Common myeloid progenitor, CD34-positive (primary cell): ENCODE measurements at regions not wholly inside any gene's neighbourhood (a gene's known extent, or its start where the extent isn't known, plus 50 kb on each side); places are given as distances from the start of the nearest gene placed in this dataset.

Source experiments
- CTCF ChIA-PET: fragments of 350-600 bp; sonication (Branson Sonifier 250); formaldehyde crosslinking; loops from one replicate; lab custom pipeline; 2021; ENCODE audit warnings: antibody characterized with exemption; lab: Charles Lee
- POLR2A ChIA-PET: fragments of 350-600 bp; sonication (Branson Sonifier 250); formaldehyde crosslinking; loops from one replicate; lab custom pipeline; 2021; ENCODE audit warnings: antibody characterized with exemption; lab: Charles Lee
- DNase-seq, 3 donors: peaks; one replicate each; pipeline versions ENCODE4 v3.0.0 to v3.0.0-alpha.2; 2013
- H3K27ac ChIP-seq, 2 experiments: 1 replicate in 1 of 2; 2 replicates in 1 of 2; pipeline ENCODE4 v1.7.0; 2013; ENCODE audit warnings: inconsistent platforms in 2 of 2, low read length in 2 of 2, mild to moderate bottlenecking in 2 of 2, low read depth in 1 of 2, moderate library complexity in 1 of 2; ENCODE audit not compliant: severe bottlenecking in 2 of 2, insufficient read depth in 1 of 2, poor library complexity in 1 of 2
- H3K27me3 ChIP-seq, 5 experiments: replicated peaks in 2 of 5; 1 replicate in 3 of 5; 2 replicates in 2 of 5; pipeline versions ENCODE4 v1.6.1 to v1.7.0; 2013; ENCODE audit warnings: low read length in 4 of 5, mild to moderate bottlenecking in 2 of 5, moderate library complexity in 2 of 5, inconsistent platforms in 1 of 5; ENCODE audit not compliant: insufficient read depth in 5 of 5, control insufficient read depth in 4 of 5
- H3K36me3 ChIP-seq, 4 experiments: 1 replicate in 2 of 4; 2 replicates in 2 of 4; pipeline versions ENCODE4 v1.6.1 to v1.7.0; 2013; ENCODE audit warnings: low read length in 3 of 4, control low read depth in 1 of 4, mild to moderate bottlenecking in 1 of 4; ENCODE audit not compliant: control insufficient read depth in 4 of 4, insufficient read depth in 4 of 4
- H3K4me1 ChIP-seq, 4 experiments: 1 replicate in 3 of 4; 2 replicates in 1 of 4; pipeline versions ENCODE4 v1.6.1 to v1.7.1; 2013; ENCODE audit warnings: low read length in 3 of 4, mild to moderate bottlenecking in 3 of 4, control low read depth in 1 of 4, inconsistent platforms in 1 of 4, moderate library complexity in 1 of 4; ENCODE audit not compliant: control insufficient read depth in 4 of 4, insufficient read depth in 4 of 4; ENCODE audit errors: control extremely low read depth in 1 of 4
- H3K4me3 ChIP-seq, 7 experiments: 1 replicate in 4 of 7; 2 replicates in 3 of 7; pipeline versions ENCODE4 v1.5.1 to v1.7.0; 2013; ENCODE audit warnings: mild to moderate bottlenecking in 7 of 7, low read length in 6 of 7, moderate library complexity in 6 of 7, inconsistent platforms in 2 of 7, low read depth in 2 of 7, control low read depth in 1 of 7; ENCODE audit not compliant: insufficient read depth in 4 of 7, control insufficient read depth in 1 of 7; ENCODE audit errors: extremely low read depth in 1 of 7
- H3K9me3 ChIP-seq, 5 experiments: 1 replicate in 4 of 5; 2 replicates in 1 of 5; pipeline versions ENCODE4 v1.6.1 to v1.7.1; 2013; ENCODE audit warnings: low read length in 4 of 5, mild to moderate bottlenecking in 2 of 5, inconsistent platforms in 1 of 5, low read depth in 1 of 5, moderate library complexity in 1 of 5; ENCODE audit not compliant: control insufficient read depth in 4 of 5, insufficient read depth in 2 of 5; ENCODE audit errors: control extremely low read depth in 1 of 5
- WGBS: methylation state at CpG from one replicate; pipeline ENCODE4 v1.1.5; 2013; ENCODE audit not compliant: insufficient coverage; 5-methylcytosine and 5-hydroxymethylcytosine counted together

DNA sequence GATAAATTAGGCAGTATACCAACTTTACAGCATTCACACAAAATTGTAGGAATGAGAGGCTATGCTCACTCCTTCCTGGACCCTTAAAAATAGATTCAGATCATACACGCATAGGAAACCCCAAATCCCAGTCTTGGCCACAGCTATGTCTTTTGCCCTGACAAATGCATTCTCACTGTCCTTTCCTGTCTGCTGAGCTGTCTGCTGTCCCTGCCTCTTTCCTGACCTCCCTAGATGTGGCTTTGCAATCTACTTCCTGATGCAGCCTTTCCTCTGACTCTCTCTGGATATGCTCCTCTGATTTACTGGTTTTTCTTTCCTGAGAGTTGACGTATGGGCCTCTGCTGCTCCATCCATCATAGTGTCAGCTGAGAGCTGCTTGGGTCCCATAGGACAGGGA lies 59.8 kb upstream of the SLC35F3 start:
- Histone ChIP-seq H3K4me3 (no peak overlapping the region), H3K36me3 (no peaks in the 10 kb centered on the region), H3K27me3 (peaks cover 0 to 2% (median 0%) of the 10 kb centered on the region in 5 experiments), H3K4me1 (no peaks in the 10 kb centered on the region), H3K9me3 (peaks cover 0 to 4% (median 2%) of the 10 kb centered on the region in 5 experiments), H3K27ac (no peak overlapping the region)
- POLR2A ChIA-PET: no interaction called here
- CTCF ChIA-PET: no interaction called here
- no peak for DNase-seq
- 34% methylated on average over 2 of the region's 2 CpGs for WGBS
